ENCODE measurements at regions not wholly inside any gene's neighbourhood (a gene's known extent, or its start where the extent isn't known, plus 50 kb on each side); places are given as distances from the start of the nearest gene placed in this dataset.

DNA sequence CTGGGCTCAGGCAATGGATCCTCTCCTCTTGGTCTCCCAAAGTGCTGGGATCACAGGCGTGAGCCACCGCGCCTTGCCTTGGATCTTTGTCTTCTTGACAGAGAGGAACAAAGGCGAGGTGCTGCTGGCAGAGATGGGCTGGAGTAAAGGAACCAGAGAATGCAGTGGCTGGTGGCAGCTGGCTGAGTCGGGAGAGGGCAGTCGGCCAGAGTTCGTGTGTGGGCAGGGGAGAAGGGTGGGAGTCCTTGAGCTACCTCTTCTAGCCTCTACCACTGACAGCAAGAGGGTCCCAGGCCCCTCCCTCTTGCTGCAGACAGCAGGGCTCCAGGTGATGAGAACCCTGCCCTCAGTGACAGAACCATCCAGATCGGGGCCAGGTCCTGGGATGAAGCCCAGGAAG lies 86.2 kb upstream of the LINC01488 start:
- Histone ChIP-seq H3K36me3 (ENCODE audit: insufficient read depth, insufficient read length, low read length) (no peaks in the 10 kb centered on the region), H3K9ac (ENCODE audit: insufficient read length, low read depth) (no peak overlapping the region), H3K4me3 (ENCODE audit: insufficient read length, low read depth) (no peak overlapping the region), H3K9me3 (ENCODE audit: insufficient read depth, low read length) (peaks cover 35% of the 10 kb centered on the region; the same call in 1 of the 2 replicates), H3K27me3 (ENCODE audit: insufficient read depth, insufficient read length) (no peaks in the 10 kb centered on the region), H3K4me1 (ENCODE audit: insufficient read depth, insufficient read length) (peaks cover 4% of the 10 kb centered on the region)
- no peak for TF ChIP-seq SUZ12 (IDR thresholded peaks at IDR 0.05; ENCODE audit: extremely low read depth, insufficient read depth, insufficient read length)
- TF ChIP-seq YY1 (IDR thresholded peaks at IDR 0.05; ENCODE audit: insufficient read depth, insufficient read length), result no peak
- no peak for TF ChIP-seq ZNF274 (IDR thresholded peaks at IDR 0.05; ENCODE audit: low read depth, low read length)
- DNase-seq (ENCODE audit: low read depth, low spot score), result no peak

- TF ChIP-seq YY1 (IDR thresholded peaks at IDR 0.05; ENCODE audit: insufficient read depth, insufficient read length), result no peak
- no peak for TF ChIP-seq SUZ12 (IDR thresholded peaks at IDR 0.05; ENCODE audit: extremely low read depth, insufficient read depth, insufficient read length)
- no peak for TF ChIP-seq ZNF274 (IDR thresholded peaks at IDR 0.05; ENCODE audit: low read depth, low read length)
- peaks cover 4% of the 10 kb centered on the region for H3K4me1 ChIP-seq (ENCODE audit: insufficient read depth, insufficient read length)
- DNase-seq (ENCODE audit: low read depth, low spot score), result no peak
- H3K9ac ChIP-seq (ENCODE audit: insufficient read length, low read depth), result no peak overlapping the region
- H3K9me3 ChIP-seq (ENCODE audit: insufficient read depth, low read length), result peaks cover 35% of the 10 kb centered on the region; the same call in 1 of the 2 replicates
- H3K4me3 ChIP-seq (ENCODE audit: insufficient read length, low read depth), result no peak overlapping the region
- no peaks in the 10 kb centered on the region for H3K27me3 ChIP-seq (ENCODE audit: insufficient read depth, insufficient read length)
- no peaks in the 10 kb centered on the region for H3K36me3 ChIP-seq (ENCODE audit: insufficient read depth, insufficient read length, low read length)
Measured at GRCh38 chr11:69396051-69396947, 85.2 kb upstream of the LINC01488 start.

GRCh38 chr11:69396948-69397307 lies 84.5 kb upstream of the LINC01488 start:
- Histone ChIP-seq H3K36me3 (ENCODE audit: insufficient read depth, insufficient read length, low read length) (no peaks in the 10 kb centered on the region), H3K9ac (ENCODE audit: insufficient read length, low read depth) (no peak overlapping the region), H3K4me1 (ENCODE audit: insufficient read depth, insufficient read length) (peaks cover 4% of the 10 kb centered on the region), H3K9me3 (ENCODE audit: insufficient read depth, low read length) (peaks cover 35% of the 10 kb centered on the region; the same call in 1 of the 2 replicates), H3K27me3 (ENCODE audit: insufficient read depth, insufficient read length) (no peaks in the 10 kb centered on the region), H3K4me3 (ENCODE audit: insufficient read length, low read depth) (no peak overlapping the region)
- no peak for TF ChIP-seq ZNF274 (IDR thresholded peaks at IDR 0.05; ENCODE audit: low read depth, low read length)
- TF ChIP-seq YY1 (IDR thresholded peaks at IDR 0.05; ENCODE audit: insufficient read depth, insufficient read length), result no peak
- no peak for TF ChIP-seq SUZ12 (IDR thresholded peaks at IDR 0.05; ENCODE audit: extremely low read depth, insufficient read depth, insufficient read length)
- no peak for DNase-seq (ENCODE audit: low read depth, low spot score)

- peaks cover 37% of the 10 kb centered on the region; the same call in 1 of the 2 replicates for H3K9me3 ChIP-seq (ENCODE audit: insufficient read depth, low read length)
- H3K27me3 ChIP-seq (ENCODE audit: insufficient read depth, insufficient read length), result peaks cover under 1% of the 10 kb centered on the region
- no peak for DNase-seq (ENCODE audit: low read depth, low spot score)
- peaks cover 4% of the 10 kb centered on the region for H3K4me1 ChIP-seq (ENCODE audit: insufficient read depth, insufficient read length)
- TF ChIP-seq YY1 (IDR thresholded peaks at IDR 0.05; ENCODE audit: insufficient read depth, insufficient read length) (no peak), SUZ12 (IDR thresholded peaks at IDR 0.05; ENCODE audit: extremely low read depth, insufficient read depth, insufficient read length) (no peak), ZNF274 (IDR thresholded peaks at IDR 0.05; ENCODE audit: low read depth, low read length) (no peak)
- H3K9ac ChIP-seq (ENCODE audit: insufficient read length, low read depth), result no peak overlapping the region
- H3K4me3 ChIP-seq (ENCODE audit: insufficient read length, low read depth), result no peak overlapping the region
- H3K36me3 ChIP-seq (ENCODE audit: insufficient read depth, insufficient read length, low read length), result no peaks in the 10 kb centered on the region
Measured at GRCh38 chr11:69397732-69398131, 83.7 kb upstream of the LINC01488 start.

DNA sequence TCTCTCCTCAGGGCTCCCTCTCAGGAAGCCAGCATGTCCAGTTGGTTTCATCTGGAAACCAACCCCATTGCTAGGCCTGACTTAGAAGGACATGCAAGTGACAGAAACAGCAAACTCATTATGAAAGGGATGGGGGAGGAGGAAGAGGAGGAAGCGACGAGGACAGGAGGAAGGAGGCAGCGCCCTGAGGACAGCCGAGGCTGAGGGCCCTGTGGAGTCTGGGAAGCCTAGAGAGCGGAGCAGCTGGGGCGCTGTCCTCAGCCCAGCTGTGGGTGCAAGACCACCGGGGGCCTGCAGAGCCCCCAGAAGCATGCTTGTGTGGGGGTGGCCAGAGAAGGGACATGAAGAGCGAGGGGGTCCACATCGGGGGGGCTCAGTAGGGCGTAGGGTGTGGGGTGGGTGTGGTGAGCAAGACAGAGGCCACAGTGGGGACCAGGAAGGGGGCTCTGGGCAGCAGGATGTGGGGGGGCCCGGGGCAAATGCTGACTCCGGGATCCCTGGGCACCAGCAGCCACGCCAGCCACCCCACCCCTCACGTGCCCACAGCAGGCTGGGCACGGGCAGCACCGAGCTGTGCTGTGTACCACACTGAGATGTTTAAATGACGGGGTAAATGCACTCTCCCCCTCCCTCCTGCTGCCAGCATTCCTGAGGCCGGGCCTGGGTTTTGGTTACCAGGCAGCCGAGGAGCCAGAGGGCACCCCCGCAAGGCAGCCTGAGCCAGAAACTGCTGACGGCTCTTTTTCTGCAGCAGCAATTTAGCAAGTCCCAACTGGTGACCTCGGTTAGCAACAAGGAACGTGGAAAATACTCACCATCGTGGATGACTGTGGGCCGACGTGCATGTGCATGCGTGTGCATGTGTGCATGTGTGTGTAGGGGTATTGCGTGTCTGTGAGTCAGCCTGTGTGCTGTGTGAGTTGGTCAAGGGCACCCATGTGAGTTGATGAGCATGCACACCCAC lies 82.7 kb upstream of the LINC01488 start:
- Histone ChIP-seq H3K9me3 (ENCODE audit: insufficient read depth, low read length) (peaks cover 44% of the 10 kb centered on the region; the same call in 1 of the 2 replicates), H3K4me3 (ENCODE audit: insufficient read length, low read depth) (no peak overlapping the region), H3K27me3 (ENCODE audit: insufficient read depth, insufficient read length) (peaks cover 2% of the 10 kb centered on the region), H3K4me1 (ENCODE audit: insufficient read depth, insufficient read length) (peaks cover 4% of the 10 kb centered on the region), H3K36me3 (ENCODE audit: insufficient read depth, insufficient read length, low read length) (no peaks in the 10 kb centered on the region), H3K9ac (ENCODE audit: insufficient read length, low read depth) (no peak overlapping the region)
- no peak for TF ChIP-seq YY1 (IDR thresholded peaks at IDR 0.05; ENCODE audit: insufficient read depth, insufficient read length)
- no peak for TF ChIP-seq ZNF274 (IDR thresholded peaks at IDR 0.05; ENCODE audit: low read depth, low read length)
- no peak for TF ChIP-seq SUZ12 (IDR thresholded peaks at IDR 0.05; ENCODE audit: extremely low read depth, insufficient read depth, insufficient read length)
- DNase-seq (ENCODE audit: low read depth, low spot score), result no peak

DNA sequence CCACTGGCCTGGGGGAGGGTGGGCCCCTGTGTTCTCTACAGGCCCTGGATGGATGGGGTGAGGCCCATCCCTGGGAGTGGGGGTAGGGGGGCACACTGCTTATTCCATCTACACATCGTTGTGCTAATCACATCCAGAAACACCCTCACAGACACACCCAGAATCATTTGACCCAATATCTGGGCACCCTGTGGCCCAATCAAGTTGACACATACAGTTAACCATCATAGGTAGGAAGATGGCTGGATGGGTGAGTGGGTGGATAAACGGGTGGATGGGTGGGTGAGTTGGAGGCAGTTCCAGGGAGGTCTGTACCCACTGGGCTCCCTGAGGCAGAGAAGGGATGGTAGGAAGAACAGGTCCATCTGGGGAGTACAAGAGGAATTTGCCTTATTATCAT lies 81.3 kb upstream of the LINC01488 start:
- no peak for DNase-seq (ENCODE audit: low read depth, low spot score)
- H3K27me3 ChIP-seq (ENCODE audit: insufficient read depth, insufficient read length), result peaks cover 2% of the 10 kb centered on the region
- no peak overlapping the region for H3K4me3 ChIP-seq (ENCODE audit: insufficient read length, low read depth)
- H3K9ac ChIP-seq (ENCODE audit: insufficient read length, low read depth), result no peak overlapping the region
- peaks cover 44% of the 10 kb centered on the region; the same call in 1 of the 2 replicates for H3K9me3 ChIP-seq (ENCODE audit: insufficient read depth, low read length)
- H3K36me3 ChIP-seq (ENCODE audit: insufficient read depth, insufficient read length, low read length), result no peaks in the 10 kb centered on the region
- H3K4me1 ChIP-seq (ENCODE audit: insufficient read depth, insufficient read length), result peaks cover 4% of the 10 kb centered on the region
- TF ChIP-seq SUZ12 (IDR thresholded peaks at IDR 0.05; ENCODE audit: extremely low read depth, insufficient read depth, insufficient read length) (no peak), YY1 (IDR thresholded peaks at IDR 0.05; ENCODE audit: insufficient read depth, insufficient read length) (no peak), ZNF274 (IDR thresholded peaks at IDR 0.05; ENCODE audit: low read depth, low read length) (no peak)

Measured in NT2/D1 (cell line).